ENCODE measurements at regions not wholly inside any gene's neighbourhood (a gene's known extent, or its start where the extent isn't known, plus 50 kb on each side); places are given as distances from the start of the nearest gene placed in this dataset.

DNA sequence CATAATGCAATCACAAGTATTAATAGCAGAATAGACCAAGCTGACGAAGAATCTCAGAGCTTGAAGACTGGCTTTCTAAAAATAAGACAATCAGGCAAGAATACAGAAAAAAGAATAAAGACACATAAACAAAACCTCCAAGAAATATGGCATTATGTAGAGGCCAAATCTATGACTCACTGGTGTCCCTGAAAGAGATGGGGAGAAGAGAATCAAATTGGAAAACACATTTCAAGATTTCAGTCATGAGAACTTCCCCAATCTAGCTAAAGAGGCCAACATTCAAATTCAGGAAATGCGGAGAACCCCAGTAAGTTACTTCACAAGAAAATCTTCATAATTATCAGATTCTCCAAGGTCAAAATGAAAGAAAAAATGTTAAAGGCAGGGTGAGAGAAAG is 69.0 kb upstream of the PDE7B start:
- Histone ChIP-seq H3K9me3 (ENCODE audit: control extremely low read depth in 1 of 5, control insufficient read depth in 4 of 5, insufficient read depth in 2 of 5, low read depth in 1 of 5, low read length in 4 of 5) (peaks cover 0 to 2% (median 0%) of the 10 kb centered on the region in 5 experiments), H3K4me1 (ENCODE audit: control extremely low read depth in 1 of 4, control insufficient read depth in 4 of 4, insufficient read depth in 4 of 4, low read length in 3 of 4) (no peaks in the 10 kb centered on the region), H3K4me3 (ENCODE audit: control insufficient read depth in 1 of 7, extremely low read depth in 1 of 7, insufficient read depth in 4 of 7, low read depth in 2 of 7, low read length in 6 of 7) (no peak overlapping the region), H3K27ac (ENCODE audit: insufficient read depth in 1 of 2, low read depth in 1 of 2, low read length in 2 of 2, poor library complexity in 1 of 2, severe bottlenecking in 2 of 2) (no peak overlapping the region), H3K36me3 (ENCODE audit: control insufficient read depth in 4 of 4, insufficient read depth in 4 of 4, low read length in 3 of 4) (no peaks in the 10 kb centered on the region), H3K27me3 (replicated peaks in 2 of 5; ENCODE audit: control insufficient read depth in 4 of 5, insufficient read depth in 5 of 5, low read length in 4 of 5) (no peaks in the 10 kb centered on the region)
- DNase-seq, result no peak
- no CpG with 5 or more reads among the region's 2 CpGs for WGBS (ENCODE audit: insufficient coverage)
- ChIA-PET POLR2A (no interaction called here), CTCF (interaction anchor here (0.8 kb wide), 1 partner anchor 342 kb away, joined by 3 read pairs; no protein-coding TSS in a partner anchor)

DNA sequence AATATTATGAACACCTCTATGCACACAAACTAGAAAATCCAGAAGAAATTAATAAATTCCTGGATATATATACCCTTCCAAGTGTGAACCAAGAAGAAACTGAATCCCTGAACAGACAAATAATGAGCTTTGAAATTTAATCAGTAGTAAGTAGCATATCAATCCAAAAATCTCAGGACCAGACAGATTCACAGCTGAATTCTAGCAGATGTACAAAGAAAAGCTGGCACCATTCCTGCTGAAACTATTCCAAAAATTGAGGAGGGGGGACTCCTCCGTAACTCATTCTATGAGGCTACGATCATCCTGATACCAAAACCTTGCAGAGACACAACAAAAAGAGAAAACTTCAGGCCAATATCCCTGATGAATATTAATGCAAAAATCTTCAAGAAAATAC is 67.0 kb upstream of the PDE7B start:
- Histone ChIP-seq H3K4me1 (ENCODE audit: control extremely low read depth in 1 of 4, control insufficient read depth in 4 of 4, insufficient read depth in 4 of 4, low read length in 3 of 4) (no peaks in the 10 kb centered on the region), H3K4me3 (ENCODE audit: control insufficient read depth in 1 of 7, extremely low read depth in 1 of 7, insufficient read depth in 4 of 7, low read depth in 2 of 7, low read length in 6 of 7) (no peak overlapping the region), H3K9me3 (ENCODE audit: control extremely low read depth in 1 of 5, control insufficient read depth in 4 of 5, insufficient read depth in 2 of 5, low read depth in 1 of 5, low read length in 4 of 5) (peaks cover 0 to 2% (median 0%) of the 10 kb centered on the region in 5 experiments), H3K27me3 (replicated peaks in 2 of 5; ENCODE audit: control insufficient read depth in 4 of 5, insufficient read depth in 5 of 5, low read length in 4 of 5) (no peaks in the 10 kb centered on the region), H3K27ac (ENCODE audit: insufficient read depth in 1 of 2, low read depth in 1 of 2, low read length in 2 of 2, poor library complexity in 1 of 2, severe bottlenecking in 2 of 2) (no peak overlapping the region), H3K36me3 (ENCODE audit: control insufficient read depth in 4 of 4, insufficient read depth in 4 of 4, low read length in 3 of 4) (no peaks in the 10 kb centered on the region)
- ChIA-PET CTCF (interaction anchor here (1.5 kb wide), 1 partner anchor 16 kb away, joined by 6 read pairs; no protein-coding TSS in a partner anchor), POLR2A (no interaction called here)
- DNase-seq, result no peak
- no CpG with 5 or more reads among the region's 2 CpGs for WGBS (ENCODE audit: insufficient coverage)

GRCh38 chr6:135789375-135790050 is 62.0 kb upstream of the PDE7B start:
- CTCF ChIA-PET, result no interaction called here
- DNase-seq, result no peak

GRCh38 chr6:135791441-135791840 is 60.1 kb upstream of the PDE7B start:
- no peaks in the 10 kb centered on the region for H3K27me3 ChIP-seq (replicated peaks in 2 of 5; ENCODE audit: control insufficient read depth in 4 of 5, insufficient read depth in 5 of 5, low read length in 4 of 5)
- no peaks in the 10 kb centered on the region for H3K9me3 ChIP-seq (ENCODE audit: control extremely low read depth in 1 of 5, control insufficient read depth in 4 of 5, insufficient read depth in 2 of 5, low read depth in 1 of 5, low read length in 4 of 5)
- no peak overlapping the region for H3K27ac ChIP-seq (ENCODE audit: insufficient read depth in 1 of 2, low read depth in 1 of 2, low read length in 2 of 2, poor library complexity in 1 of 2, severe bottlenecking in 2 of 2)
- no peaks in the 10 kb centered on the region for H3K36me3 ChIP-seq (ENCODE audit: control insufficient read depth in 4 of 4, insufficient read depth in 4 of 4, low read length in 3 of 4)
- H3K4me3 ChIP-seq (ENCODE audit: control insufficient read depth in 1 of 7, extremely low read depth in 1 of 7, insufficient read depth in 4 of 7, low read depth in 2 of 7, low read length in 6 of 7), result no peak overlapping the region
- no peaks in the 10 kb centered on the region for H3K4me1 ChIP-seq (ENCODE audit: control extremely low read depth in 1 of 4, control insufficient read depth in 4 of 4, insufficient read depth in 4 of 4, low read length in 3 of 4)
- ChIA-PET POLR2A (no interaction called here), CTCF (no interaction called here)
- DNase-seq, result no peak
- 86% methylated on average over 3 of the region's 4 CpGs for WGBS (ENCODE audit: insufficient coverage)

More at GRCh38 chr6:135789375-135790050, 62.0 kb upstream of the PDE7B start:
- WGBS (ENCODE audit: insufficient coverage), result 95% methylated on average over 3 of the region's 6 CpGs
- Histone ChIP-seq H3K27me3 (replicated peaks in 2 of 5; ENCODE audit: control insufficient read depth in 4 of 5, insufficient read depth in 5 of 5, low read length in 4 of 5) (no peaks in the 10 kb centered on the region), H3K27ac (ENCODE audit: insufficient read depth in 1 of 2, low read depth in 1 of 2, low read length in 2 of 2, poor library complexity in 1 of 2, severe bottlenecking in 2 of 2) (no peak overlapping the region), H3K36me3 (ENCODE audit: control insufficient read depth in 4 of 4, insufficient read depth in 4 of 4, low read length in 3 of 4) (no peaks in the 10 kb centered on the region), H3K4me3 (ENCODE audit: control insufficient read depth in 1 of 7, extremely low read depth in 1 of 7, insufficient read depth in 4 of 7, low read depth in 2 of 7, low read length in 6 of 7) (no peak overlapping the region), H3K4me1 (ENCODE audit: control extremely low read depth in 1 of 4, control insufficient read depth in 4 of 4, insufficient read depth in 4 of 4, low read length in 3 of 4) (no peaks in the 10 kb centered on the region), H3K9me3 (ENCODE audit: control extremely low read depth in 1 of 5, control insufficient read depth in 4 of 5, insufficient read depth in 2 of 5, low read depth in 1 of 5, low read length in 4 of 5) (no peaks in the 10 kb centered on the region)
- POLR2A ChIA-PET, result no interaction called here

DNA sequence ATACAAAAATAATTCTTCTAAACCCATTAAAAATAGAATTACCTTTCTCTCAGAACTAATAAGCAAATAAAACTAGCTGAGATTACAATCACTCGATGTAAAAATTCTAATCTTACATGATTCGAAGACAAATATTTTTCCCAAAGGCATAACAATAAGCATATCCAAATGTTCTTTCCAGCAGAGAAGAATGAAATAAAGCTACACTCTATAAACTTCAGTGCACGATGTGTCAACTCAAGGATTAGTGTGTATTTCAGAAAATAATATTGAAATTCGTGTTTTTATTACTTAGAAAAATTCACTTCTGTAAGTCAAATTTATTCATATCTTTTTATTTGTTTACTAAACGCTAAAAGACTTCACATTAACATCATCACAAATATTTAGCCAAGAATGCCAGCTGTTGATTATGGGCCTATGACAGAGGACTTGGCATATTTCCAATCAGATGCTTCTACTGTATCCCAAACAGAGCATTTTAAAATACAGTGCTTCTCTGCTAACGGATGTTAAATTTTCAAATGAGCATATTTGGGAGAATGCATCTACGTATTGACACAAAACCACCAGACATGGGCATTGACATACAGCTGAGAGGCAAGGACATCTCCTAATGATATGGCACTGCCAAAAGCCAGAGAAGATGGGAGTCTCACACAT is 54.7 kb upstream of the PDE7B start:
- H3K36me3 ChIP-seq (ENCODE audit: control insufficient read depth in 4 of 4, insufficient read depth in 4 of 4, low read length in 3 of 4), result no peaks in the 10 kb centered on the region
- H3K27ac ChIP-seq (ENCODE audit: insufficient read depth in 1 of 2, low read depth in 1 of 2, low read length in 2 of 2, poor library complexity in 1 of 2, severe bottlenecking in 2 of 2), result no peak overlapping the region
- 100% methylated on average over 3 of the region's 7 CpGs for WGBS (ENCODE audit: insufficient coverage)
- H3K9me3 ChIP-seq (ENCODE audit: control extremely low read depth in 1 of 5, control insufficient read depth in 4 of 5, insufficient read depth in 2 of 5, low read depth in 1 of 5, low read length in 4 of 5), result no peaks in the 10 kb centered on the region
- no peaks in the 10 kb centered on the region for H3K27me3 ChIP-seq (replicated peaks in 2 of 5; ENCODE audit: control insufficient read depth in 4 of 5, insufficient read depth in 5 of 5, low read length in 4 of 5)
- no peak for DNase-seq
- H3K4me3 ChIP-seq (ENCODE audit: control insufficient read depth in 1 of 7, extremely low read depth in 1 of 7, insufficient read depth in 4 of 7, low read depth in 2 of 7, low read length in 6 of 7), result no peak overlapping the region
- no peaks in the 10 kb centered on the region for H3K4me1 ChIP-seq (ENCODE audit: control extremely low read depth in 1 of 4, control insufficient read depth in 4 of 4, insufficient read depth in 4 of 4, low read length in 3 of 4)
- ChIA-PET POLR2A (no interaction called here), CTCF (no interaction called here)

DNA sequence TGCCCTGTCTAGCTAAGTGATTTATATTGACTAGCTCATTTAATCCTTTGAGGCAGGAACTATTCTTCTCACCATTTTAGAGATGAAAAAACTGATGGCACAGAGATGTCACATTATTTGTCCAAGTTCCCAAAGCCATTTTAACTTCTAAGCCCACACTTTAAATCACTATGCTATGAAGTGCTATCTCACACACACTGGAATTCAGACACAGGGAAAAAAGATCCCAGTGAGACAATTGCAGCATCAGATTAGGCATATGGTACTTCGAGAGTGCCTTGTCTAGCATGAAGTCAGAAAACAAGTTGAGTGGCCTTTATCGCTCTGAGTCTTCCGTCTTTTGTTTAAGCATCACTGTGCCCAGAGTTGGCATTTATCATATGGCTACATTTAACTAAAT is 54.1 kb upstream of the PDE7B start:
- no peak overlapping the region for H3K4me3 ChIP-seq (ENCODE audit: control insufficient read depth in 1 of 7, extremely low read depth in 1 of 7, insufficient read depth in 4 of 7, low read depth in 2 of 7, low read length in 6 of 7)
- no peaks in the 10 kb centered on the region for H3K36me3 ChIP-seq (ENCODE audit: control insufficient read depth in 4 of 4, insufficient read depth in 4 of 4, low read length in 3 of 4)
- no peak for DNase-seq
- no peaks in the 10 kb centered on the region for H3K27me3 ChIP-seq (replicated peaks in 2 of 5; ENCODE audit: control insufficient read depth in 4 of 5, insufficient read depth in 5 of 5, low read length in 4 of 5)
- CTCF ChIA-PET, result no interaction called here
- H3K4me1 ChIP-seq (ENCODE audit: control extremely low read depth in 1 of 4, control insufficient read depth in 4 of 4, insufficient read depth in 4 of 4, low read length in 3 of 4), result no peaks in the 10 kb centered on the region
- POLR2A ChIA-PET, result no interaction called here
- no peaks in the 10 kb centered on the region for H3K9me3 ChIP-seq (ENCODE audit: control extremely low read depth in 1 of 5, control insufficient read depth in 4 of 5, insufficient read depth in 2 of 5, low read depth in 1 of 5, low read length in 4 of 5)
- 94% methylated on average over 3 of the region's 3 CpGs for WGBS (ENCODE audit: insufficient coverage)
- no peak overlapping the region for H3K27ac ChIP-seq (ENCODE audit: insufficient read depth in 1 of 2, low read depth in 1 of 2, low read length in 2 of 2, poor library complexity in 1 of 2, severe bottlenecking in 2 of 2)

DNA sequence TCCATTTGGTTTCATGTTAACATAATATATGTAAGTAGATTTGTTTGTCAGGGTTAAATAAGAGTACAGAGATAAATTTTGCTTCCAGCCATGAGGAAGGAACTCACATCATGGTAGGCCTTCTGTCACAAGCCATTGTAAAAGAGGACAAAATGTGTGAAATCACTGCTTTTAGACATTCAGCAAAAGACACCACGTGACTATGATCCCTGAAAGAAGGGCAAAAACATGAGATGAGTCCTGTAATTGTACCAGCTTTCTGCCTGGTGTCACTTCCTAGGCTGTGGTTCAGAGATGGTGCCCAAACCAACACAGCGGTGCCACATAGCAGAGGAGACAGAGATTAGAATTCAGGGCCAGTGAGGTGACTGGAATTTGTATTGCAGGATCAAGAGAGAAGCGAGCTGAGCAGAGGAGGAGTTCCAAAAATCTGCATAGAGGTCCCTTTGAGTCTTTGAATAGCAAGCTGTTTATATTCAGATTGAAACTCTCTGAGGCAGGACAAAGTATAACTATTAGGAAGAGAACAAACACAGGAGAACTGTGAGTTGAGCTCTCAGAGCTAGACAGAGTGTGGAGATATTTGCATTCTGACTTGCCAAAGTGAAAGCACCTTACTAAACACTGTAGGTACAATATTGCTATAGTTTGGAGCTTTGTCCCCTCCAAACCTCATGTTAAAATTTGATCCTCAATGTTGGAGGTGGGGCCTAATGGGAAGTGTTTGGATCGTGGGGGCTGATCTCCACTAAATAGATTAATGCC is 52.6 kb upstream of the PDE7B start:
- WGBS (ENCODE audit: insufficient coverage), result 100% methylated on average over 3 of the region's 4 CpGs
- no peak overlapping the region for H3K4me3 ChIP-seq (ENCODE audit: control insufficient read depth in 1 of 7, extremely low read depth in 1 of 7, insufficient read depth in 4 of 7, low read depth in 2 of 7, low read length in 6 of 7)
- no peak overlapping the region for H3K27ac ChIP-seq (ENCODE audit: insufficient read depth in 1 of 2, low read depth in 1 of 2, low read length in 2 of 2, poor library complexity in 1 of 2, severe bottlenecking in 2 of 2)
- ChIA-PET CTCF (no interaction called here), POLR2A (interaction anchor here (0.5 kb wide), 1 partner anchor 77 kb away, joined by 7 read pairs; no protein-coding TSS in a partner anchor)
- no peaks in the 10 kb centered on the region for H3K36me3 ChIP-seq (ENCODE audit: control insufficient read depth in 4 of 4, insufficient read depth in 4 of 4, low read length in 3 of 4)
- H3K4me1 ChIP-seq (ENCODE audit: control extremely low read depth in 1 of 4, control insufficient read depth in 4 of 4, insufficient read depth in 4 of 4, low read length in 3 of 4), result no peaks in the 10 kb centered on the region
- H3K9me3 ChIP-seq (ENCODE audit: control extremely low read depth in 1 of 5, control insufficient read depth in 4 of 5, insufficient read depth in 2 of 5, low read depth in 1 of 5, low read length in 4 of 5), result no peaks in the 10 kb centered on the region
- no peak for DNase-seq
- no peaks in the 10 kb centered on the region for H3K27me3 ChIP-seq (replicated peaks in 2 of 5; ENCODE audit: control insufficient read depth in 4 of 5, insufficient read depth in 5 of 5, low read length in 4 of 5)
